GM13976 (cell line): ENCODE measurements at regions not wholly inside any gene's neighbourhood (a gene's known extent, or its start where the extent isn't known, plus 50 kb on each side); places are given as distances from the start of the nearest gene placed in this dataset.

Experiments
- DNase-seq: peaks from one replicate; pipeline ENCODE4 v3.0.0; 2012; ENCODE audit warnings: low spot score
- in situ Hi-C: fragments of 300-500 bp; cut with MboI; formaldehyde crosslinking; loops from one replicate; pipeline ENCODE4 v1.12.0; 2022; ENCODE audit warnings: low sequenced_read_pairs, mixed read lengths, inconsistent platforms; ENCODE audit not compliant: unreplicated experiment
- TF ChIP-seq, protein P1 (sequence below): IDR thresholded peaks from 2 replicates; pipeline ENCODE4 v1.5.1; 2012; ENCODE audit warnings: borderline replicate concordance, mild to moderate bottlenecking; ENCODE audit not compliant: insufficient read depth; ENCODE audit errors: extremely low read depth, missing control alignments, control extremely low read depth

DNA sequence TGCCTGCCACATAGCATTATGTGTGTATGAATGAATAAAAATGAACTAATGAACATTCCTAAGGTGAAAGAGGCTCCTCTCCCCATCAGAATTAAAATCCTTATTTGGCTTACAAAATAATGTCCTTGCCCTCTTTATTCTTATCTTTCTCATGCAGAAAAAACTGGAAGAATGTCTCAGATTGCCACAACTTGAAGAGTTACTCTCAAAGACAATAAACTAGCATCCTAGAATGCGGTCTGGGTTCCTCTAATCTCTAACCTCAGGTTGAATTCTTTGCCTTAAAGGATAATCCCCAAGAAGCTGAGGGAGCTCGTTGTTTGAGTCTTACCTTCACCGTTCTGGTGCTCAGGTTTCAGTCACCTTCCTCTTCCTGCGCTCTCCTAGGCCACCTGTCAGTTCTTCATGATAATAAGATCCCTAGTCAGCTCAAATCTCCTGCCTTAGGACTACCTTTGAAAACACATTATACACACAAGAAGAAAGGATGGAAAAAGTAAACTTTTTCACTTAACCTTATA, 147.1 kb downstream of the PHLDA1 start:
- no peak for DNase-seq
- TF ChIP-seq, protein P1, sequence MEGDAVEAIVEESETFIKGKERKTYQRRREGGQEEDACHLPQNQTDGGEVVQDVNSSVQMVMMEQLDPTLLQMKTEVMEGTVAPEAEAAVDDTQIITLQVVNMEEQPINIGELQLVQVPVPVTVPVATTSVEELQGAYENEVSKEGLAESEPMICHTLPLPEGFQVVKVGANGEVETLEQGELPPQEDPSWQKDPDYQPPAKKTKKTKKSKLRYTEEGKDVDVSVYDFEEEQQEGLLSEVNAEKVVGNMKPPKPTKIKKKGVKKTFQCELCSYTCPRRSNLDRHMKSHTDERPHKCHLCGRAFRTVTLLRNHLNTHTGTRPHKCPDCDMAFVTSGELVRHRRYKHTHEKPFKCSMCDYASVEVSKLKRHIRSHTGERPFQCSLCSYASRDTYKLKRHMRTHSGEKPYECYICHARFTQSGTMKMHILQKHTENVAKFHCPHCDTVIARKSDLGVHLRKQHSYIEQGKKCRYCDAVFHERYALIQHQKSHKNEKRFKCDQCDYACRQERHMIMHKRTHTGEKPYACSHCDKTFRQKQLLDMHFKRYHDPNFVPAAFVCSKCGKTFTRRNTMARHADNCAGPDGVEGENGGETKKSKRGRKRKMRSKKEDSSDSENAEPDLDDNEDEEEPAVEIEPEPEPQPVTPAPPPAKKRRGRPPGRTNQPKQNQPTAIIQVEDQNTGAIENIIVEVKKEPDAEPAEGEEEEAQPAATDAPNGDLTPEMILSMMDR = no peak
- in situ Hi-C loops = no loop called here

DNA sequence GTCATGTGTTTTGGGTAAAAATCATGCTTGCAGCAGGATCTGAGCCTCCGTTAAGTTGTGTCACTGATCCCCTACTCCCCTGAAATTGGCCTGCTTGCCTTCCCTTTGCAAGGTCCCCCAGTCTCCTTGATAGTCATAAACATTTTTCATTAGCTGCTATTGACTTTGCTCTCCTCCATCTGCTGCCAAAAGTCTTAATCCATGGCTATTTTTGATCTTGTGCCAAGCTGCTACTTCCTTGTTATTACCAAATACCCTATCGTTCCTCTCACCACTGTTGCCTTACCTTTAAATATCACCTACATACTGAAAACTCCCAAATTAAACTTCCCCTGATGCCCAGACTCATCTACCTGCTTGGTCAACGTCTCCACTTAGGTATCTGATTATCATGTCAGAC, 148.3 kb downstream of the PHLDA1 start:
- TF ChIP-seq, protein P1 = no peak
- in situ Hi-C loops = no loop called here
- DNase-seq = no peak

DNA sequence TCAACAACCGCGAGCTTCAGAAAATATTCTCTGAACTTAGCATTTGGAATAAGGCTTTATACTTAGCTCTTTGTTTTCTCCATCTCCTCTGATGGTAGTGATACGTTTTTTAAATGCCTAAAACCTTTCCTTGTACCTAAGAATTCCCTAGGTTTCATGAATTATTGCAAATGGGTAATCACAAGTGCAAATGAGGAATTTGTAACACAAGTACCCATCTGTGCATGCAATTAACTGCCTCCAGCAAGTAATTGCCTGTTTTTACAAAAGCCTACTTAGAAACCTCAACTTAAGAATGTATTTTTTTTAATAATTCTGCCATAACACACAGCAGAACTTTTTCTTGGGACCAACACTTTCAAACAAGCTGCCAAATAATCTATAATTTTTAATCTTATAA, 149.2 kb downstream of the PHLDA1 start:
- in situ Hi-C loops = no loop called here

GRCh38 chr12:75881920-75882319, 149.7 kb downstream of the PHLDA1 start:
- in situ Hi-C loops = no loop called here
- TF ChIP-seq, protein P1 = no peak

More for the DNA sequence above, 149.2 kb downstream of the PHLDA1 start:
- TF ChIP-seq, protein P1 = no peak
- no peak for DNase-seq

GRCh38 chr12:75877763-75878621, 153.6 kb downstream of the PHLDA1 start:
- in situ Hi-C loops = no loop called here
- TF ChIP-seq, protein P1 = no peak
- DNase-seq = no peak

More at GRCh38 chr12:75881920-75882319, 149.7 kb downstream of the PHLDA1 start:
- no peak for DNase-seq

DNA sequence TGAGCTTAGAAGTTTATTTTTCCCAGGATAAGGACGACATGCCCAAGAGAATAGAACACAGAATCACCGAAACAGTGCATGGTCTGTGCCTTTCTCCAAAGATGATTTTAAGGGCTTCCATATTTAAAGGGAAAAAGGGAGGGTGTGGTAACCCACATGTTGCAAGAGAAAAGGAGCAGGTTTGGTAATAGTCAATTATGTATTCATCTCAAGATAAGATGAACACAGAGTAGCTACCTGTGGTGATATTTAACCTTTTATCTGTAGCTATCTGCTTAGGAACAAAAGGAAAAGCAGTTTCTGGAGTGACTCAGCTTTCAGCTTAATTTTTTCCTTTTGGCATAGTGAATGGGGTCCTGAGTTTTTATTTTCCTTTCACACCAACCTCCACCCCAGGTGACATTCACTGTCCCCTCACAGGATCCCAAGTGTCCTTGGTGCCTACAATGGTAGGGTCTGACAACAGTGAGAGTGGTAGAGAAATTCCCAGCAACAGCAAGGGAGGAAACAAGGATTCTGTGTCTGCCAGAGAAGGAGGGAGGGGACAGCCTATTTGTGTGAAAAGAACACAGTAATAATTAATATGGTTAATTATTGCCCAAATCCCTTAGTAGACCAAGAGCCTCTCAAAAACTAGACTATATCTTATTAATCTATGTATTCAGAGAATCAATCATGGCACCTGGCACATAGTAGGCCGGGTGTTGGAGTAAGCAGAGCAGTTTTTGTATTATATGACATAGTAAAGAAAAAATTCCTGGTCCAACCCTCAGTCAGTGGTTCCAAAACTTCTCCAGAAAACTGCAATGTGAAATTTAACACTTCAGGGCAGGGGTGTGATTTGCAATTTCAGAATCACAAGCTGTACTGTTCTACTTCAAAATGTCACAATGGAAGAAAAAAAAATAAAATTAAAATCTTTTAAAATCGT, 154.5 kb downstream of the PHLDA1 start:
- in situ Hi-C loops = no loop called here
- no peak for DNase-seq
- TF ChIP-seq, protein P1 = no peak
